Caco-2 (cell line): ENCODE measurements at regions not wholly inside any gene's neighbourhood (a gene's known extent, or its start where the extent isn't known, plus 50 kb on each side); places are given as distances from the start of the nearest gene placed in this dataset.

ENCODE experiments used
- BruUV-seq: library from RNA; stranded (reverse); fragments of 400-500 nt; replicated peaks from 2 replicates; lab custom pipeline; 2021; lab: Mats Ljungman, UMichigan
- CTCF ChIA-PET: fragments of 300-600 bp; sonication (Branson Sonifier 250); formaldehyde crosslinking; loops from one replicate; lab custom pipeline; 2022; ENCODE audit warnings: antibody characterized with exemption; lab: Charles Lee
- POLR2A ChIA-PET: fragments of 300-600 bp; sonication (Branson Sonifier 250); formaldehyde crosslinking; loops from one replicate; lab custom pipeline; 2022; ENCODE audit warnings: antibody characterized with exemption; lab: Charles Lee
- DNase-seq, 2 experiments: peaks; one replicate each; pipeline versions ENCODE4 v3.0.0 to v3.0.0-alpha.2; 2020 to 2022
- H3K27me3 ChIP-seq: replicated peaks from 2 replicates; pipeline ENCODE4 v1.6.0; 2011; ENCODE audit warnings: low read length; ENCODE audit not compliant: control insufficient read depth, insufficient read depth
- H3K36me3 ChIP-seq: 2 replicates; pipeline ENCODE4 v1.5.1; 2011; ENCODE audit warnings: low read length; ENCODE audit not compliant: control insufficient read depth, insufficient read depth
- H3K4me1 ChIP-seq: fragments of 250-450 bp; sonication (Bioruptor Pico); 2 replicates; pipeline ENCODE4 v1.5.1; 2020; ENCODE audit warnings: mild to moderate bottlenecking
- H3K4me3 ChIP-seq: 2 replicates; pipeline ENCODE4 v1.5.1; 2011; ENCODE audit warnings: low read depth, mild to moderate bottlenecking, control low read depth, low read length
- H3K9me3 ChIP-seq: fragments of 250-450 bp; sonication (Bioruptor Pico); 2 replicates; pipeline ENCODE4 v1.5.1; 2020; ENCODE audit warnings: mild to moderate bottlenecking, moderate library complexity
- H3K27ac Mint-ChIP-seq: one replicate; pipeline ENCODE4 v1.8.0; 2022; ENCODE audit warnings: mixed read lengths; ENCODE audit not compliant: unreplicated experiment
- H3K27me3 Mint-ChIP-seq: one replicate; pipeline ENCODE4 v1.8.0; 2022; ENCODE audit warnings: mixed read lengths; ENCODE audit not compliant: insufficient read depth, unreplicated experiment
- H3K36me3 Mint-ChIP-seq: one replicate; pipeline ENCODE4 v1.8.0; 2022; ENCODE audit warnings: mild to moderate bottlenecking, mixed read lengths; ENCODE audit not compliant: insufficient read depth, unreplicated experiment
- H3K4me1 Mint-ChIP-seq: one replicate; pipeline ENCODE4 v1.8.0; 2022; ENCODE audit warnings: low read depth, mixed read lengths; ENCODE audit not compliant: unreplicated experiment
- H3K4me3 Mint-ChIP-seq: one replicate; pipeline ENCODE4 v1.8.0; 2022; ENCODE audit warnings: mild to moderate bottlenecking, moderate library complexity, mixed read lengths; ENCODE audit not compliant: unreplicated experiment
- H3K9me3 Mint-ChIP-seq: one replicate; pipeline ENCODE4 v1.8.0; 2022; ENCODE audit warnings: mixed read lengths; ENCODE audit not compliant: unreplicated experiment
- CTCF ChIP-seq, 2 experiments: fragments of 200-600 bp in 1 of 2; IDR thresholded peaks; 1 replicate in 1 of 2; 2 replicates in 1 of 2; pipeline versions ENCODE4 v1.5.1 to v1.8.0; 2011 to 2022; ENCODE audit warnings: antibody characterized with exemption in 1 of 2, control low read depth in 1 of 2, inconsistent platforms in 1 of 2, low read depth in 1 of 2, low read length in 1 of 2, mild to moderate bottlenecking in 1 of 2, moderate library complexity in 1 of 2; ENCODE audit not compliant: insufficient read depth in 1 of 2, severe bottlenecking in 1 of 2, unreplicated experiment in 1 of 2
- intact Hi-C: fragments of 100-400 bp; cut with micrococcal nuclease; formaldehyde crosslinking; loops from one replicate; pipeline ENCODE4 v1.10.0; 2022; ENCODE audit not compliant: unreplicated experiment

DNA sequence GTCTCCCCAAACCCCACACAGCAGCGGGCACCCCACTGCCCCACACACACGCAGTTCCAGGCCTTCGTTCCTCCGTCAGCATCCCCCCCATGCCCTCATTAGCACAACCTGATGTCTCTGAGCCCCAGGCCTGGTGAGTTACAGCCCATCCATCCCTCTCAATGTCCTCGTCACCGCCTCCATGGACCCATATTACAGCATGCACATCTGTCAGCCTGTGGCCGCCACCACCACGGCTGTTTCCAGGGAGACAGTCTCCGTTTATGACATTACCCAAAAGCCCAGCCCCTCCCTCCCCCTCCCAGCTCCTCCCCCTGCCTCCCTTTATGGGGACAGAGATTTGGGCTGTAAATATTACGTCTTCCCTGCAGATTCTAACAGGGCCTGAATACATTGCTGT is 143.1 kb upstream of the LINGO1 start:
- Mint-ChIP-seq H3K27me3 (peaks cover 13% of the 10 kb centered on the region), H3K9me3 (peaks cover 19% of the 10 kb centered on the region), H3K27ac (no peak overlapping the region), H3K4me1 (no peaks in the 10 kb centered on the region), H3K4me3 (no peak overlapping the region), H3K36me3 (no peaks in the 10 kb centered on the region)
- H3K4me3 ChIP-seq = no peak overlapping the region
- CTCF ChIA-PET = no interaction called here
- POLR2A ChIA-PET = no interaction called here
- intact Hi-C loops = no loop called here
- H3K4me1 ChIP-seq = no peaks in the 10 kb centered on the region
- no peaks in the 10 kb centered on the region; the same call in 1 of the 2 replicates for H3K27me3 ChIP-seq
- no TSS peak for BruUV-seq
- TF ChIP-seq CTCF (IDR thresholded peaks at IDR 0.05; ENCODE audit: insufficient read depth in 1 of 2, low read depth in 1 of 2, low read length in 1 of 2, severe bottlenecking in 1 of 2, unreplicated experiment in 1 of 2) = no peak
- H3K9me3 ChIP-seq = no peaks in the 10 kb centered on the region
- no peaks in the 10 kb centered on the region for H3K36me3 ChIP-seq
- no peak for DNase-seq

DNA sequence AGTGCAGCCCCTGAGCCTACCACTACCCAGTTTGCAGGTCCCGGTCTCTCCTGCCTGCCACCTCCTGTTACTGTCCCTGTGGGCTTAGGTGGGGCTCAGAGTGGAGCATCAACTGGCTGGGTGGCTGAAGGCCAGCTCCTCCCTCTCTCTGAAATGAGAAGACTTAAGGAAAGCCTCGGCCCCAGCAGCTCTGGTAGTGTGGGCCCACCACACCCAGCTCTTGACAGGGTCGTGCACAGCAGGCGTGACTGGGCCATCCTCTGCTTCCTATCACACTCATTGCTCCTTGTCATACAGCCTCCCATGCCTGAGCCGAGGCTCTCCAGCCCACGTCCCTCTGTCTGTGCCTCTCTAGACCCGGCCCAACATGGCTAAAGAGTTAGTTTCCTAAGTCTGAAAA is 142.7 kb upstream of the LINGO1 start:
- H3K36me3 Mint-ChIP-seq = no peaks in the 10 kb centered on the region
- no TSS peak for BruUV-seq
- intact Hi-C loops = no loop called here
- Histone ChIP-seq H3K9me3 (no peaks in the 10 kb centered on the region), H3K36me3 (no peaks in the 10 kb centered on the region), H3K27me3 (no peaks in the 10 kb centered on the region; the same call in 1 of the 2 replicates), H3K4me3 (no peak overlapping the region), H3K4me1 (no peaks in the 10 kb centered on the region)
- CTCF ChIA-PET = no interaction called here
- H3K27me3 Mint-ChIP-seq = peaks cover 13% of the 10 kb centered on the region
- peaks cover 19% of the 10 kb centered on the region for H3K9me3 Mint-ChIP-seq
- H3K4me3 Mint-ChIP-seq = no peak overlapping the region
- H3K27ac Mint-ChIP-seq = no peak overlapping the region
- no peak for DNase-seq
- no peaks in the 10 kb centered on the region for H3K4me1 Mint-ChIP-seq
- POLR2A ChIA-PET = no interaction called here
- no peak for TF ChIP-seq CTCF (IDR thresholded peaks at IDR 0.05; ENCODE audit: insufficient read depth in 1 of 2, low read depth in 1 of 2, low read length in 1 of 2, severe bottlenecking in 1 of 2, unreplicated experiment in 1 of 2)

DNA sequence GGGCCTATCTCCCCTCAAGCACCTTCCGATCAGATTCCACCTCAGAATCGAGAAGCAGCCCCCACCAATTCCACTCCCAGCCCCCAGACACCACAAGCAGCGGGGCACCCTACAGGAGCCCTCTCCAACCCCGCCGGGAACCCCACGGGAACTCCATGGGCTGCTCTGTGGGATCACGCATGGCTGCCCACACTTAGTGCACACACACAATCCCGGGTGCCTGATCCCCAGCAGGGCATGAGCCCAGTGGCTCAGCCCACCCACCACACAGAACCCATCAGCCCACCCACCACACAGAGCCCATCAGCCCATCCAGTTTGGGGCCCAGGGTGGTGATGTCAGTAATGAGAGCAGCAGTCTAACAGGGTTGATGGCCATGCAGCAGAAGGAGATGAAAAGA is 141.6 kb upstream of the LINGO1 start:
- Histone ChIP-seq H3K4me1 (no peaks in the 10 kb centered on the region), H3K9me3 (no peaks in the 10 kb centered on the region), H3K4me3 (no peak overlapping the region), H3K27me3 (no peaks in the 10 kb centered on the region; the same call in 1 of the 2 replicates), H3K36me3 (no peaks in the 10 kb centered on the region)
- peaks cover 9% of the 10 kb centered on the region for H3K9me3 Mint-ChIP-seq
- no peaks in the 10 kb centered on the region for H3K4me1 Mint-ChIP-seq
- no peak for DNase-seq
- no peak overlapping the region for H3K4me3 Mint-ChIP-seq
- no peak for TF ChIP-seq CTCF (IDR thresholded peaks at IDR 0.05; ENCODE audit: insufficient read depth in 1 of 2, low read depth in 1 of 2, low read length in 1 of 2, severe bottlenecking in 1 of 2, unreplicated experiment in 1 of 2)
- ChIA-PET POLR2A (no interaction called here), CTCF (no interaction called here)
- BruUV-seq = no TSS peak
- H3K36me3 Mint-ChIP-seq = no peaks in the 10 kb centered on the region
- peaks cover 9% of the 10 kb centered on the region for H3K27me3 Mint-ChIP-seq
- H3K27ac Mint-ChIP-seq = no peak overlapping the region
- intact Hi-C loops = no loop called here
